ENCODE measurements at regions not wholly inside any gene's neighbourhood (a gene's known extent, or its start where the extent isn't known, plus 50 kb on each side); places are given as distances from the start of the nearest gene placed in this dataset.

DNA sequence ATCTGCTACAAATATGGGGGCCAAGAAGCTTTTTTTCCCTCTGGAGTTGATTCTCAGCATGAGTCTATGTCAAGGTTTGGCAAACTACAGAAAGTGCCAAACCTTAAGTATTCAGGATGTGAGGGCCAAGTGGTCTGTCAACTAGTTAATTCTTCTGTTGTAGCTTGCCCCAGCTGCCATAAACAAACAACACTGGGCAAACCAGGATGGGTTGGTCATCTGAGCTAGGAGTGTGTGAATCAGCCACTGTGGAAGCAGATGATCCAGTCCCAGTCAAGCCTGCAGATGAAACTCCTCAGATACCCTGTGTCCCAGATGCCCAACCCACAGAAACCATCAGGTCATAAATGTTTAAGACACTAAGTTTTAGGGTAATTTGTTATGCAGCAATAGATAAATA is 103.0 kb upstream of the MOCS1 start:
- ChIA-PET CTCF (no interaction called here), POLR2A (no interaction called here)
- DNase-seq (no peak), ATAC-seq (ENCODE audit: low read depth) (no peak)
- H3K4me3 Mint-ChIP-seq = no peak overlapping the region
- no peaks in the 10 kb centered on the region for H3K4me1 Mint-ChIP-seq
- TF ChIP-seq, protein P1, sequence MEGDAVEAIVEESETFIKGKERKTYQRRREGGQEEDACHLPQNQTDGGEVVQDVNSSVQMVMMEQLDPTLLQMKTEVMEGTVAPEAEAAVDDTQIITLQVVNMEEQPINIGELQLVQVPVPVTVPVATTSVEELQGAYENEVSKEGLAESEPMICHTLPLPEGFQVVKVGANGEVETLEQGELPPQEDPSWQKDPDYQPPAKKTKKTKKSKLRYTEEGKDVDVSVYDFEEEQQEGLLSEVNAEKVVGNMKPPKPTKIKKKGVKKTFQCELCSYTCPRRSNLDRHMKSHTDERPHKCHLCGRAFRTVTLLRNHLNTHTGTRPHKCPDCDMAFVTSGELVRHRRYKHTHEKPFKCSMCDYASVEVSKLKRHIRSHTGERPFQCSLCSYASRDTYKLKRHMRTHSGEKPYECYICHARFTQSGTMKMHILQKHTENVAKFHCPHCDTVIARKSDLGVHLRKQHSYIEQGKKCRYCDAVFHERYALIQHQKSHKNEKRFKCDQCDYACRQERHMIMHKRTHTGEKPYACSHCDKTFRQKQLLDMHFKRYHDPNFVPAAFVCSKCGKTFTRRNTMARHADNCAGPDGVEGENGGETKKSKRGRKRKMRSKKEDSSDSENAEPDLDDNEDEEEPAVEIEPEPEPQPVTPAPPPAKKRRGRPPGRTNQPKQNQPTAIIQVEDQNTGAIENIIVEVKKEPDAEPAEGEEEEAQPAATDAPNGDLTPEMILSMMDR (IDR thresholded peaks at IDR 0.05) = no peak
- H3K27me3 Mint-ChIP-seq = peaks cover 1% of the 10 kb centered on the region
- no peaks in the 10 kb centered on the region for H3K9me3 Mint-ChIP-seq
- H3K36me3 Mint-ChIP-seq (ENCODE audit: low read depth) = no peaks in the 10 kb centered on the region
- H3K27ac Mint-ChIP-seq = no peak overlapping the region
- intact Hi-C loops (cut with micrococcal nuclease) = no loop called here

DNA sequence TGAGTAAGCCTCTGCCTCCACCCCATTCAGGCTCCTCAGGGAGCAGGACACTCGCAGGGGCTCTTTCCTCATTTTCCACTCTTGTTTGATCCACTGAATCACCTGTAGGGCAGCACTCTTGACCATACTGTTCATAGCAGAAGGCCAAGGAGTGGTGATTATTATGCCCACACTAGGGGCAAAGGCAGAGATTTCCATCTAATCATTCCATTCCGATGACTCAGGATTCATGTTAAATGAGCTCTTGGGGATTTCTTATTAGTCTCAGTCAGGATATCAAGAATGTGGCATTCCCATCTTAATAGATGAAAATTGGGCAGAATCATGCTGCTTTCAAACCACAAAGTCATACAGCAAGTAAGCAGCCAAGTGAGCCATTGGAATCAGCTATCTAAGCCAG is 101.9 kb upstream of the MOCS1 start:
- ATAC-seq (ENCODE audit: low read depth) = no peak
- Mint-ChIP-seq H3K27me3 (peaks cover 1% of the 10 kb centered on the region), H3K4me1 (no peaks in the 10 kb centered on the region), H3K36me3 (ENCODE audit: low read depth) (no peaks in the 10 kb centered on the region), H3K4me3 (no peak overlapping the region), H3K27ac (no peak overlapping the region), H3K9me3 (no peaks in the 10 kb centered on the region)
- CTCF ChIA-PET = no interaction called here
- TF ChIP-seq, protein P1 (IDR thresholded peaks at IDR 0.05) = no peak
- POLR2A ChIA-PET = no interaction called here
- intact Hi-C loops (cut with micrococcal nuclease) = no loop called here
- no peak for DNase-seq

DNA sequence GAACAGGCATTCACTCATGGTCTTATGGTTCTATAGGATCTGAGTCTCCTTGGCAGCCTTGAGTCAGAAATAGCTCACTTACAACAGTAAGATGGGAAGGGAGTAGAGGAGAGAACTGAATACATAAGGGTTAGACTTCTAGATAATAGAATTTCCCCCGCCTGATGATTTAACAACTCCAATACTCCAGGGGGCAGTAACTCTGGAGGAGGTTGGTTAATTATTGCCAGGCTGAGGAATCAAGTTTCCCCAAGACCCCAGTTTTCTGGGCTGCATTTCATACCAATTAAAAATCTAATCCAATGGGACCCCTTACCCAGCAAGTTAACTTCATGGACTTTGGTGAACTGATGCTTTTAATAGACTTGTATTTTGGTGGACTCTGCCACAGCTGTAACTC is 94.2 kb upstream of the MOCS1 start:
- peaks cover 6% of the 10 kb centered on the region for H3K27me3 Mint-ChIP-seq
- H3K27ac Mint-ChIP-seq = no peak overlapping the region
- ChIA-PET POLR2A (no interaction called here), CTCF (no interaction called here)
- H3K36me3 Mint-ChIP-seq (ENCODE audit: low read depth) = no peaks in the 10 kb centered on the region
- TF ChIP-seq, protein P1 (IDR thresholded peaks at IDR 0.05) = no peak
- no peaks in the 10 kb centered on the region for H3K4me1 Mint-ChIP-seq
- intact Hi-C loops (cut with micrococcal nuclease) = no loop called here
- ATAC-seq (ENCODE audit: low read depth) = no peak
- DNase-seq = no peak
- no peak overlapping the region for H3K4me3 Mint-ChIP-seq
- H3K9me3 Mint-ChIP-seq = peaks cover 2% of the 10 kb centered on the region

DNA sequence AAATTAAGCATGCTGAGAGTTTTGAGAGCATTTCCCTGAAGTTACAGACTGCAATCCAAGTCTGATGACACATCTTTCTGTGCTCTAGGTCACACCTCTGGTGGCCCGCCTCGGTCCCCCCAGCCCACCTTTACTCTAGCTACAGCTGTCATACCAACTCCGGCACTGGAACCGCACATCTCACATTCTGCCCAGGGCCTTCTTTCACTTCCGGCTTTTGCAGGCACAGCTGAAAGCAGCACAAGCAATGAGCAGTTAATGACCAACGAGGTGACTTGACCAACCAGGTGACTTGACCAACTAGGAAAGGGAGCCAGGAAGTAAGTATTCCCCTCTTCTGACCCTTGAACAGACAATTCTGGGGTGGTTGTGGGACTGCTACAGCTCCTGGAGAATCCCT is 88.6 kb upstream of the MOCS1 start:
- no peak overlapping the region for H3K27ac Mint-ChIP-seq
- peaks cover 10% of the 10 kb centered on the region for H3K27me3 Mint-ChIP-seq
- peaks cover 11% of the 10 kb centered on the region for H3K9me3 Mint-ChIP-seq
- no peaks in the 10 kb centered on the region for H3K36me3 Mint-ChIP-seq (ENCODE audit: low read depth)
- no peak overlapping the region for H3K4me3 Mint-ChIP-seq
- POLR2A ChIA-PET = no interaction called here
- ATAC-seq (ENCODE audit: low read depth) (no peak), DNase-seq (no peak)
- no peaks in the 10 kb centered on the region for H3K4me1 Mint-ChIP-seq
- TF ChIP-seq, protein P1 (IDR thresholded peaks at IDR 0.05) = no peak
- intact Hi-C loops (cut with micrococcal nuclease) = no loop called here
- CTCF ChIA-PET = no interaction called here

DNA sequence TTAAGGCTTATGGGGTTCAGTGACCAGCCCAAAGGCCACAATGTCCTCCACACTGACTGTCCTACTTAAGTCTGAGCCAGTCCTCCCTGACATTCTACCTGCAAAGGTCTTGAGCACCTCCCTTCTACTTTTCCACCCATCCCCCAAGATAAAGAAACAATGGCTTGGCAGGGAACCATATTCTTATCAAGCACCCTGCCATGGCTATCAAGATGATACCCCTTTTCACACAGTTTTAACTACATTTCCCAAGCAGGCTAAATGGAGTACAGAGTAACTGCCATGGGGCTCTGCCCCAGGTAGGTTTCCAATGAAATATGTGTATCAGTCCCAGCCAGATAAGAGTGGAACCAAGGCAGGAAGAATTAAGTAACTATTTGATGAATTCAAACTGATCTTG is 85.9 kb upstream of the MOCS1 start:
- intact Hi-C loops (cut with micrococcal nuclease) = no loop called here
- no peak for DNase-seq
- CTCF ChIA-PET = no interaction called here
- ATAC-seq (ENCODE audit: low read depth) = no peak
- POLR2A ChIA-PET = no interaction called here
- Mint-ChIP-seq H3K4me3 (no peak overlapping the region), H3K4me1 (no peaks in the 10 kb centered on the region), H3K9me3 (peaks cover 13% of the 10 kb centered on the region), H3K36me3 (ENCODE audit: low read depth) (no peaks in the 10 kb centered on the region), H3K27me3 (peaks cover 9% of the 10 kb centered on the region), H3K27ac (no peak overlapping the region)
- TF ChIP-seq, protein P1 (IDR thresholded peaks at IDR 0.05) = no peak

All from activated B cell treated with CpG ODN at 0.5 μM for 24 hours (primary cell).